HepG2 (cell line): ENCODE measurements at regions not wholly inside any gene's neighbourhood (a gene's known extent, or its start where the extent isn't known, plus 50 kb on each side); places are given as distances from the start of the nearest gene placed in this dataset.

Experiments used
- ATAC-seq: fragments of 200-7000 bp; cut with Tn5 transposase; 3 replicates; pipeline ENCODE4 v1.9.1; 2020; ENCODE audit warnings: mild to moderate bottlenecking, moderate library complexity
- BruUV-seq: library from RNA; stranded (reverse); fragments of 400-500 nt; replicated peaks from 2 replicates; lab custom pipeline; 2021; lab: Mats Ljungman, UMichigan
- CTCF ChIA-PET: fragments of 300-600 bp; formaldehyde crosslinking; extraction: SDS; loops from one replicate; lab custom pipeline; 2021; ENCODE audit warnings: low total read pairs, inconsistent platforms, low intra/inter-chr PET ratio; lab: Yijun Ruan, JAX
- POLR2A ChIA-PET: fragments of 350-600 bp; sonication (Branson Sonifier 250); formaldehyde crosslinking; loops from one replicate; lab custom pipeline; 2020; ENCODE audit warnings: antibody characterized with exemption, inconsistent platforms; lab: Yijun Ruan, JAX
- DNase-seq: peaks from one replicate; pipeline ENCODE4 v3.0.0-alpha.2; 2015; ENCODE audit warnings: low spot score
- FAIRE-seq: peaks from 3 replicates; lab custom pipeline; 2011; peaks lifted over from hg19 to GRCh38; lab: Jason Lieb, UNC
- H2AFZ ChIP-seq: one replicate; pipeline ENCODE4 v1.6.1; 2011; ENCODE audit warnings: low read length, inconsistent platforms
- H3K27ac ChIP-seq: fragments of 300-600 bp; 3 replicates; pipeline ENCODE4 v1.8.0; 2011; ENCODE audit warnings: mixed run types, mild to moderate bottlenecking, mixed read lengths, low read length, inconsistent platforms; ENCODE audit not compliant: insufficient read depth; ENCODE audit errors: extremely low read length
- H3K27me3 ChIP-seq, 2 experiments: fragments of 200-600 bp in 1 of 2; 2 replicates in 1 of 2; 3 replicates in 1 of 2; pipeline versions ENCODE4 v1.6.0 to v1.8.0; 2011; ENCODE audit warnings: low read length in 2 of 2, mild to moderate bottlenecking in 2 of 2, moderate library complexity in 2 of 2, inconsistent platforms in 1 of 2; ENCODE audit not compliant: insufficient read depth in 2 of 2, control insufficient read depth in 1 of 2
- H3K36me3 ChIP-seq, 2 experiments: fragments of 200-600 bp in 1 of 2; replicated peaks in 1 of 2; 2 replicates in 1 of 2; 3 replicates in 1 of 2; pipeline versions ENCODE4 v1.5.1 to v1.8.0; 2011; ENCODE audit warnings: low read length in 2 of 2, inconsistent platforms in 1 of 2; ENCODE audit not compliant: insufficient read depth in 2 of 2, control insufficient read depth in 1 of 2
- H3K4me1 ChIP-seq: 2 replicates; pipeline ENCODE4 v1.5.1; 2012; ENCODE audit warnings: low read length, inconsistent platforms; ENCODE audit not compliant: insufficient read depth
- H3K4me2 ChIP-seq: 2 replicates; pipeline ENCODE4 v1.6.0; 2011; ENCODE audit warnings: low read depth, low read length, inconsistent platforms
- H3K4me3 ChIP-seq, 3 experiments: fragments of 200-600 bp in 1 of 3; sonication (generic), shearing (Covaris generic) in 1 of 3; replicated peaks in 1 of 3; 2 replicates each; pipeline ENCODE4 v1.5.1; 2011 to 2016; ENCODE audit warnings: low read length in 3 of 3, inconsistent platforms in 2 of 3, low read depth in 2 of 3, mild to moderate bottlenecking in 2 of 3, control low read depth in 1 of 3, mixed read lengths in 1 of 3; ENCODE audit not compliant: insufficient read depth in 1 of 3
- H3K79me2 ChIP-seq: one replicate; pipeline ENCODE4 v1.6.1; 2011; ENCODE audit warnings: low read length, inconsistent platforms; ENCODE audit not compliant: insufficient read depth
- H3K9ac ChIP-seq: 2 replicates; pipeline ENCODE4 v1.6.0; 2011; ENCODE audit warnings: mild to moderate bottlenecking, low read depth, low read length, inconsistent platforms; ENCODE audit not compliant: insufficient read depth
- H3K9me3 ChIP-seq: 2 replicates; pipeline ENCODE4 v1.5.1; 2012; ENCODE audit warnings: mild to moderate bottlenecking, low read length
- H4K20me1 ChIP-seq: 2 replicates; pipeline ENCODE4 v1.6.0; 2011; ENCODE audit warnings: inconsistent platforms, mild to moderate bottlenecking, low read length, moderate library complexity; ENCODE audit not compliant: insufficient read depth
- ATF3 ChIP-seq: sonication (generic); formaldehyde crosslinking; IDR thresholded peaks from 2 replicates; pipeline ENCODE4 v1.4.0; 2020; ENCODE audit warnings: missing genetic modification reagents
- BORCS8-MEF2B ChIP-seq: sonication (generic); formaldehyde crosslinking; IDR thresholded peaks from 2 replicates; pipeline ENCODE4 v1.8.0; 2022; ENCODE audit warnings: mild to moderate bottlenecking, missing genetic modification reagents
- CBX1 ChIP-seq: IDR thresholded peaks from one replicate; pipeline ENCODE4 v1.6.1; 2016; ENCODE audit warnings: antibody characterized with exemption, low read depth
- HMG20B ChIP-seq: conservative IDR thresholded peaks from 2 replicates; pipeline ENCODE4 v1.6.1; 2016; ENCODE audit warnings: missing genetic modification reagents, missing compliant biosample characterization
- JARID2 ChIP-seq: sonication (generic); formaldehyde crosslinking; IDR thresholded peaks from 2 replicates; pipeline ENCODE4 v1.8.1; 2023; ENCODE audit warnings: missing genetic modification reagents, inconsistent platforms; ENCODE audit not compliant: insufficient replicate concordance
- JUN ChIP-seq: sonication (generic); formaldehyde crosslinking; IDR thresholded peaks from 2 replicates; pipeline ENCODE4 v1.4.0; 2020; ENCODE audit warnings: mild to moderate bottlenecking, missing genetic modification reagents
- NFRKB ChIP-seq: fragments of 450-650 bp; IDR thresholded peaks from 2 replicates; pipeline ENCODE4 v1.6.1; 2017
- PRMT3 ChIP-seq: sonication (generic); formaldehyde crosslinking; IDR thresholded peaks from 2 replicates; pipeline ENCODE4 v1.8.1; 2022; ENCODE audit warnings: low read depth, mild to moderate bottlenecking, moderate library complexity, missing genetic modification reagents, borderline replicate concordance
- RBFOX2 ChIP-seq: fragments of 200-400 bp; formaldehyde crosslinking; IDR thresholded peaks from 2 replicates; pipeline ENCODE4 v1.6.1; 2017; ENCODE audit warnings: low read depth, mild to moderate bottlenecking, low read length
- TBX3 ChIP-seq: fragments of 450-650 bp; IDR thresholded peaks from 2 replicates; pipeline ENCODE4 v1.6.1; 2017; ENCODE audit warnings: antibody characterized with exemption, mild to moderate bottlenecking, inconsistent platforms, borderline replicate concordance
- TCF7 ChIP-seq: sonication (generic); IDR thresholded peaks from 2 replicates; pipeline ENCODE4 v1.6.1; 2016; ENCODE audit warnings: antibody characterized with exemption, low read depth
- ZNF44 ChIP-seq: sonication (generic); formaldehyde crosslinking; IDR thresholded peaks from 2 replicates; pipeline ENCODE4 v1.5.1; 2020; ENCODE audit warnings: mild to moderate bottlenecking, missing genetic modification reagents
- ZNF557 ChIP-seq: sonication (generic); formaldehyde crosslinking; IDR thresholded peaks from 2 replicates; pipeline ENCODE4 v1.4.0; 2020; ENCODE audit warnings: missing genetic modification reagents
- ZNF570 ChIP-seq: sonication (generic); formaldehyde crosslinking; IDR thresholded peaks from 2 replicates; pipeline ENCODE4 v1.4.0; 2020; ENCODE audit warnings: mild to moderate bottlenecking, missing genetic modification reagents, borderline replicate concordance
- ZNF639 ChIP-seq: conservative IDR thresholded peaks from 2 replicates; pipeline ENCODE4 v1.6.1; 2018; ENCODE audit warnings: missing genetic modification reagents
- ZNF746 ChIP-seq: sonication (generic); formaldehyde crosslinking; IDR thresholded peaks from 2 replicates; pipeline ENCODE4 v1.8.0; 2022; ENCODE audit warnings: mild to moderate bottlenecking, missing genetic modification reagents
- WGBS: methylation state at CpG from one replicate; pipeline ENCODE4 v1.1.6; 2017; ENCODE audit warnings: low lambda C conversion rate; 5-methylcytosine and 5-hydroxymethylcytosine counted together
- in situ Hi-C: cut with HindIII; loops from 2 replicates; pipeline ENCODE4 v1.10.0; 2017; ENCODE audit warnings: low pct_unique_long_range_greater_than_20kb; ENCODE audit not compliant: extremely low pct_ligation_motif_present
- intact Hi-C: fragments of 100-400 bp; cut with micrococcal nuclease; formaldehyde crosslinking; loops from one replicate; pipeline ENCODE4 v1.10.0; 2022; ENCODE audit not compliant: unreplicated experiment

GRCh38 chr18:10011751-10012150 lies 97.9 kb downstream of the VAPA start:
- POLR2A ChIA-PET: no interaction called here
- Histone ChIP-seq H2AFZ (no peak overlapping the region), H4K20me1 (no peaks in the 10 kb centered on the region), H3K9ac (no peak overlapping the region), H3K4me1 (no peaks in the 10 kb centered on the region), H3K9me3 (no peaks in the 10 kb centered on the region), H3K27ac (no peak overlapping the region)
- 29% methylated on average over 2 of the region's 2 CpGs for WGBS
- no peak for TF ChIP-seq JARID2 (CRISPR knock-in tag)
- no peak for TF ChIP-seq HMG20B (CRISPR knock-in tag)
- TF ChIP-seq RBFOX2: no peak
- no peak for TF ChIP-seq TBX3
- no peak for TF ChIP-seq ZNF570 (CRISPR knock-in tag)
- no peak for TF ChIP-seq ZNF44
- no peak for TF ChIP-seq NFRKB
- no peak for TF ChIP-seq ZNF746 (CRISPR knock-in tag)
- no peak for TF ChIP-seq CBX1
- TF ChIP-seq PRMT3: no peak
- no peak for TF ChIP-seq BORCS8-MEF2B (CRISPR knock-in tag)
- TF ChIP-seq ZNF557 (CRISPR knock-in tag): no peak
- TF ChIP-seq ATF3: no peak
- no peak for TF ChIP-seq JUN (CRISPR knock-in tag)
- no peak for TF ChIP-seq TCF7
- TF ChIP-seq ZNF639 (CRISPR knock-in tag): no peak
- TF ChIP-seq, all 625 proteins: peak for 0
- CTCF ChIA-PET: no interaction called here
- in situ Hi-C loops: no loop called here
- Histone ChIP-seq H3K36me3 (no peaks in the 10 kb centered on the region), H3K4me3 (no peak overlapping the region), H3K27me3 (peaks cover 0 to 14% of the 10 kb centered on the region in 2 experiments; a peak in 1 of 5 replicates), H3K4me2 (no peak overlapping the region), H3K79me2 (no peaks in the 10 kb centered on the region)
- no TSS peak for BruUV-seq
- ATAC-seq: no peak
- intact Hi-C loops: no loop called here
- FAIRE-seq: no peak
- DNase-seq: no peak
